SK-N-MC (cell line): ENCODE measurements at regions not wholly inside any gene's neighbourhood (a gene's known extent, or its start where the extent isn't known, plus 50 kb on each side); places are given as distances from the start of the nearest gene placed in this dataset.

Source experiments
- EZH2 ChIP-seq: fragments of 200-600 bp; sonication (generic); IDR thresholded peaks from one replicate; pipeline ENCODE4 v1.6.1; 2017; ENCODE audit warnings: antibody characterized with exemption
- POLR2AphosphoS5 ChIP-seq: IDR thresholded peaks from 2 replicates; pipeline ENCODE4 v1.6.1; 2012; ENCODE audit warnings: mild to moderate bottlenecking, low read depth, low read length, borderline replicate concordance

DNA sequence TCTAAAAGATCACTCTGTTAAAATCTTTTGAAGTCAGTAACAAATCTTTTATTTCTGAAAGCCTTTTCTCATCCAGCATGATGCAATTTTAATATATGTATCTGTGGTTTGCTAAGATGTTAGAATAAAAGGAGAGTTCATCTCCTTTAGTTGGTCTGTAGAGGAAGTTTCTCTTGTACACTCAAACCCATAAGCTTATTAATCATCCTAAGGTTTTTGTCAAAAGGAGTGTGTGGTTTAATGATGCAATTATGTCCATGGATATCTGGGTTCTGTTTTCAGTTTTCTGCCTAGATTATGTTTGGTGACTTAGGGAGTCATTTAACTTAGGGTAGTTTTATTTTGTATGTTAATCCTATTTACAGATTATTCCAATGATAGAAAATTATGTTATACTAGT is 52.1 kb upstream of the NDST4 start:
- TF ChIP-seq EZH2 (no peak), POLR2AphosphoS5 (peak; percentile 54; the same call in 1 of the 2 replicates)
